HG02970 (cell line): ENCODE measurements at regions not wholly inside any gene's neighbourhood (a gene's known extent, or its start where the extent isn't known, plus 50 kb on each side); places are given as distances from the start of the nearest gene placed in this dataset.

Experiments
- ATAC-seq: cut with Tn5 transposase; IDR thresholded peaks from one replicate; pipeline ENCODE4 v1.9.1; 2021; ENCODE audit warnings: mild to moderate bottlenecking, moderate library complexity, moderate number of reproducible peaks; ENCODE audit not compliant: unreplicated experiment, low FRiP score

- ATAC-seq: no peak
Measured at GRCh38 chr11:80698637-80699036, 1257.8 kb upstream of the TENM4 start.

- ATAC-seq: no peak
Measured at GRCh38 chr11:80694385-80694784, 1253.6 kb upstream of the TENM4 start.

- ATAC-seq: no peak
Measured at GRCh38 chr11:80687941-80688340, 1247.1 kb upstream of the TENM4 start.

GRCh38 chr11:80686889-80687288 lies 1246.1 kb upstream of the TENM4 start:
- no peak for ATAC-seq

- ATAC-seq: no peak
Measured at GRCh38 chr11:80673566-80673965, 1232.7 kb upstream of the TENM4 start.

- ATAC-seq: no peak
Measured at GRCh38 chr11:80669620-80670019, 1228.8 kb upstream of the TENM4 start.

- ATAC-seq: no peak
Measured at GRCh38 chr11:80668039-80668438, 1227.2 kb upstream of the TENM4 start.

GRCh38 chr11:80655834-80656233 lies 1215.0 kb upstream of the TENM4 start:
- ATAC-seq: no peak

- ATAC-seq: no peak
Measured at GRCh38 chr11:80650966-80651365, 1210.1 kb upstream of the TENM4 start.

- no peak for ATAC-seq
Measured at GRCh38 chr11:80649186-80649585, 1208.4 kb upstream of the TENM4 start.

GRCh38 chr11:80638296-80638695 lies 1197.5 kb upstream of the TENM4 start:
- ATAC-seq: no peak

GRCh38 chr11:80637571-80637970 lies 1196.7 kb upstream of the TENM4 start:
- ATAC-seq: no peak

- no peak for ATAC-seq
Measured at GRCh38 chr11:80636999-80637398, 1196.2 kb upstream of the TENM4 start.

GRCh38 chr11:80635178-80635577 lies 1194.3 kb upstream of the TENM4 start:
- ATAC-seq: no peak

GRCh38 chr11:80632691-80633090 lies 1191.9 kb upstream of the TENM4 start:
- no peak for ATAC-seq

GRCh38 chr11:80632156-80632555 lies 1191.3 kb upstream of the TENM4 start:
- ATAC-seq: no peak

GRCh38 chr11:80629466-80629865 lies 1188.6 kb upstream of the TENM4 start:
- ATAC-seq: no peak

GRCh38 chr11:80627364-80627763 lies 1186.5 kb upstream of the TENM4 start:
- no peak for ATAC-seq

GRCh38 chr11:80626721-80627120 lies 1185.9 kb upstream of the TENM4 start:
- ATAC-seq: no peak

- no peak for ATAC-seq
Measured at GRCh38 chr11:80625563-80625962, 1184.7 kb upstream of the TENM4 start.

- ATAC-seq: no peak
Measured at GRCh38 chr11:80621871-80622270, 1181.0 kb upstream of the TENM4 start.

GRCh38 chr11:80620867-80621266 lies 1180.0 kb upstream of the TENM4 start:
- ATAC-seq: no peak

- ATAC-seq: no peak
Measured at GRCh38 chr11:80617156-80617555, 1176.3 kb upstream of the TENM4 start.
